Astrocyte (in vitro differentiated cells and primary cell): ENCODE measurements at regions not wholly inside any gene's neighbourhood (a gene's known extent, or its start where the extent isn't known, plus 50 kb on each side); places are given as distances from the start of the nearest gene placed in this dataset.
"Not testable (repeated sequence)": the region's sequence is repeated elsewhere in the genome, so short reads cannot be mapped to it uniquely, and the experiment has no call there.

Experiments
- DNase-seq: peaks from one replicate; pipeline ENCODE4 v3.0.0-alpha.2; 2010; ENCODE audit warnings: low read depth
- FAIRE-seq: peaks from 2 replicates; lab custom pipeline; 2011; peaks lifted over from hg19 to GRCh38; lab: Jason Lieb, UNC
- H2AFZ ChIP-seq: 2 replicates; pipeline ENCODE4 v1.6.0; 2012; ENCODE audit warnings: low read depth, low read length, inconsistent platforms
- H3K27ac ChIP-seq: 2 replicates; pipeline ENCODE4 v1.5.1; 2011; ENCODE audit warnings: low read depth, low read length, inconsistent platforms
- H3K27me3 ChIP-seq: 2 replicates; pipeline ENCODE4 v1.6.0; 2011; ENCODE audit warnings: low read length, inconsistent platforms; ENCODE audit not compliant: insufficient read depth
- H3K36me3 ChIP-seq: 2 replicates; pipeline ENCODE4 v1.5.1; 2011; ENCODE audit warnings: low read length, inconsistent platforms; ENCODE audit not compliant: insufficient read depth
- H3K4me1 ChIP-seq: 2 replicates; pipeline ENCODE4 v1.5.1; 2011; ENCODE audit warnings: low read length, inconsistent platforms; ENCODE audit not compliant: insufficient read depth
- H3K4me2 ChIP-seq: 2 replicates; pipeline ENCODE4 v1.6.0; 2012; ENCODE audit warnings: low read length, inconsistent platforms
- H3K4me3 ChIP-seq: 2 replicates; pipeline ENCODE4 v1.5.1; 2011; ENCODE audit warnings: low read depth, mild to moderate bottlenecking, low read length, inconsistent platforms; ENCODE audit not compliant: insufficient read depth
- H3K79me2 ChIP-seq: 2 replicates; pipeline ENCODE4 v1.6.0; 2012; ENCODE audit warnings: mild to moderate bottlenecking, low read length, inconsistent platforms; ENCODE audit not compliant: insufficient read depth
- H3K9ac ChIP-seq: 2 replicates; pipeline ENCODE4 v1.6.0; 2012; ENCODE audit warnings: mild to moderate bottlenecking, low read length, inconsistent platforms
- H3K9me3 ChIP-seq: 2 replicates; pipeline ENCODE4 v1.5.1; 2012; ENCODE audit warnings: low read depth, mild to moderate bottlenecking, low read length, inconsistent platforms; ENCODE audit not compliant: insufficient read depth
- H4K20me1 ChIP-seq: 2 replicates; pipeline ENCODE4 v1.6.0; 2012; ENCODE audit warnings: low read length, inconsistent platforms; ENCODE audit not compliant: insufficient read depth
- H3K27ac Mint-ChIP-seq: one replicate; pipeline ENCODE4 v1.8.0; 2021; ENCODE audit warnings: mild to moderate bottlenecking, mixed read lengths; ENCODE audit not compliant: unreplicated experiment
- H3K27me3 Mint-ChIP-seq: one replicate; pipeline ENCODE4 v1.8.0; 2021; ENCODE audit warnings: low read depth, mixed read lengths; ENCODE audit not compliant: unreplicated experiment
- H3K36me3 Mint-ChIP-seq: one replicate; pipeline ENCODE4 v1.8.0; 2021; ENCODE audit warnings: low read depth, mixed read lengths; ENCODE audit not compliant: unreplicated experiment
- H3K4me1 Mint-ChIP-seq: one replicate; pipeline ENCODE4 v1.8.0; 2021; ENCODE audit warnings: low read depth, mixed read lengths; ENCODE audit not compliant: unreplicated experiment
- H3K4me3 Mint-ChIP-seq: one replicate; pipeline ENCODE4 v1.8.0; 2021; ENCODE audit warnings: mild to moderate bottlenecking, moderate library complexity, mixed read lengths; ENCODE audit not compliant: unreplicated experiment
- H3K9me3 Mint-ChIP-seq: one replicate; pipeline ENCODE4 v1.8.0; 2021; ENCODE audit warnings: mild to moderate bottlenecking, mixed read lengths; ENCODE audit not compliant: unreplicated experiment
- CTCF ChIP-seq: IDR thresholded peaks from 2 replicates; pipeline ENCODE4 v1.5.1; 2011; ENCODE audit warnings: low read depth, mild to moderate bottlenecking, inconsistent platforms, low read length, moderate library complexity; ENCODE audit not compliant: insufficient read depth
- EZH2 ChIP-seq: IDR thresholded peaks from 2 replicates; pipeline ENCODE4 v1.6.1; 2012; ENCODE audit warnings: mild to moderate bottlenecking, low read length, inconsistent platforms; ENCODE audit not compliant: insufficient read depth

- H3K27me3 ChIP-seq = no peaks in the 10 kb centered on the region
- no peaks in the 10 kb centered on the region for H3K36me3 ChIP-seq
- no peak overlapping the region for H3K4me2 ChIP-seq
- no peak overlapping the region for H3K27ac ChIP-seq
- FAIRE-seq (no peak), DNase-seq (no peak)
- Mint-ChIP-seq H3K9me3 (no peaks in the 10 kb centered on the region), H3K4me1 (no peaks in the 10 kb centered on the region), H3K4me3 (no peak overlapping the region), H3K27ac (no peak overlapping the region), H3K36me3 (peaks cover under 1% of the 10 kb centered on the region), H3K27me3 (no peaks in the 10 kb centered on the region)
- no peaks in the 10 kb centered on the region for H3K79me2 ChIP-seq
- H3K9me3 ChIP-seq = no peaks in the 10 kb centered on the region
- H3K4me3 ChIP-seq = no peak overlapping the region
- H3K9ac ChIP-seq = no peak overlapping the region
- H4K20me1 ChIP-seq = no peaks in the 10 kb centered on the region
- no peak overlapping the region for H2AFZ ChIP-seq
- TF ChIP-seq CTCF (no peak), EZH2 (no peak)
- no peaks in the 10 kb centered on the region for H3K4me1 ChIP-seq
These were observed 66.5 kb upstream of the SPIN4 start for GRCh38 chrX:63417649-63418048.

GRCh38 chrX:63409934-63410333 is 58.8 kb upstream of the SPIN4 start:
- not testable (repeated sequence) for H3K27ac ChIP-seq, H3K36me3 Mint-ChIP-seq, H3K4me3 Mint-ChIP-seq, H3K4me3 ChIP-seq, H3K79me2 ChIP-seq, FAIRE-seq, H3K4me1 Mint-ChIP-seq, H3K9me3 Mint-ChIP-seq, H3K9ac ChIP-seq, H3K27me3 ChIP-seq, H3K27ac Mint-ChIP-seq, H3K4me1 ChIP-seq, H4K20me1 ChIP-seq, H3K9me3 ChIP-seq, H3K27me3 Mint-ChIP-seq, DNase-seq, H3K4me2 ChIP-seq, H2AFZ ChIP-seq, H3K36me3 ChIP-seq

GRCh38 chrX:63408050-63408449 is 56.9 kb upstream of the SPIN4 start:
- H3K9ac ChIP-seq = no peak overlapping the region
- H3K4me1 Mint-ChIP-seq = no peaks in the 10 kb centered on the region
- H3K4me3 Mint-ChIP-seq = no peak overlapping the region
- H3K9me3 Mint-ChIP-seq = no peaks in the 10 kb centered on the region
- no peak for FAIRE-seq
- DNase-seq = no peak
- no peak overlapping the region for H2AFZ ChIP-seq
- H3K9me3 ChIP-seq = no peaks in the 10 kb centered on the region
- TF ChIP-seq EZH2 = no peak
- no peak for TF ChIP-seq CTCF
- no peaks in the 10 kb centered on the region for H3K36me3 ChIP-seq
- no peaks in the 10 kb centered on the region for H4K20me1 ChIP-seq
- no peaks in the 10 kb centered on the region for H3K27me3 Mint-ChIP-seq
- H3K4me3 ChIP-seq = no peak overlapping the region
- no peak overlapping the region for H3K27ac Mint-ChIP-seq
- no peaks in the 10 kb centered on the region for H3K79me2 ChIP-seq
- H3K4me1 ChIP-seq = no peaks in the 10 kb centered on the region
- H3K27ac ChIP-seq = no peak overlapping the region
- no peaks in the 10 kb centered on the region for H3K36me3 Mint-ChIP-seq
- H3K4me2 ChIP-seq = no peak overlapping the region
- H3K27me3 ChIP-seq = no peaks in the 10 kb centered on the region
